Gastrocnemius medialis (tissue), 4 donors: ENCODE measurements at regions not wholly inside any gene's neighbourhood (a gene's known extent, or its start where the extent isn't known, plus 50 kb on each side); places are given as distances from the start of the nearest gene placed in this dataset.
A peak's percentile ranks its signal among the peaks of the same experiment; 100 is the strongest.

Source experiments
- ATAC-seq, 2 donors: fragments of 150-250 bp; one replicate each; pipeline ENCODE4 v1.9.1; 2016
- DNase-seq, 2 donors: peaks; one replicate each; pipeline ENCODE4 v3.0.0-alpha.2; 2019
- H3K27ac ChIP-seq, 4 donors: fragments of 200-600 bp; sonication (generic); 1 replicate in 1 of 4; 2 replicates in 3 of 4; pipeline ENCODE4 v1.5.1; 2016 to 2018; ENCODE audit warnings: mild to moderate bottlenecking in 2 of 4, moderate library complexity in 1 of 4
- H3K27me3 ChIP-seq, 3 donors: fragments of 200-600 bp; sonication (generic) in 2 of 3; 1 replicate in 1 of 3; 2 replicates in 2 of 3; pipeline versions ENCODE4 v1.5.1 to v1.6.0; 2016 to 2019; ENCODE audit warnings: mild to moderate bottlenecking in 1 of 3, moderate library complexity in 1 of 3
- H3K36me3 ChIP-seq, 2 donors: fragments of 200-600 bp; sonication (generic) in 1 of 2; one replicate each; pipeline ENCODE4 v1.5.1; 2017 to 2018
- H3K4me1 ChIP-seq, 2 donors: fragments of 200-600 bp; sonication (generic) in 1 of 2; one replicate each; pipeline ENCODE4 v1.5.1; 2016 to 2017; ENCODE audit warnings: mild to moderate bottlenecking in 2 of 2
- H3K4me3 ChIP-seq, 4 donors: fragments of 200-600 bp; sonication (generic) in 3 of 4; 1 replicate in 1 of 4; 2 replicates in 3 of 4; pipeline ENCODE4 v1.5.1; 2016 to 2019; ENCODE audit warnings: mild to moderate bottlenecking in 2 of 4
- H3K9me3 ChIP-seq, 3 donors: fragments of 200-600 bp; sonication (generic) in 2 of 3; 1 replicate in 1 of 3; 2 replicates in 2 of 3; pipeline ENCODE4 v1.5.1; 2016 to 2019
- CTCF ChIP-seq, 5 experiments: fragments of 450-650 bp in 3 of 5; fragments of 200-600 bp in 2 of 5; sonication (generic) in 2 of 5; IDR thresholded peaks in 4 of 5; conservative IDR thresholded peaks in 1 of 5; 1 replicate in 4 of 5; 2 replicates in 1 of 5; pipeline ENCODE4 v1.5.1; 2016 to 2019; ENCODE audit warnings: antibody characterized with exemption in 5 of 5, mild to moderate bottlenecking in 3 of 5, moderate library complexity in 3 of 5
- POLR2A ChIP-seq, 2 donors: fragments of 450-650 bp; IDR thresholded peaks; one replicate each; pipeline ENCODE4 v1.6.1; 2017; ENCODE audit warnings: antibody characterized with exemption in 2 of 2, mild to moderate bottlenecking in 2 of 2, moderate library complexity in 2 of 2
- in situ Hi-C, 4 donors: fragments of 200-750 bp; cut with MboI; loops; one replicate each; pipeline versions ENCODE4 v1.15.0 to v1.8.0; 2017; ENCODE audit warnings: low sequenced_read_pairs in 4 of 4
- intact Hi-C: fragments of 100-400 bp; cut with DNase I; formaldehyde crosslinking; loops from one replicate; pipeline ENCODE4 v1.15.1; 2023; ENCODE audit warnings: low total_unique reads

- no peak for ATAC-seq
- in situ Hi-C loops, result no loop called here
- TF ChIP-seq POLR2A (IDR thresholded peaks at IDR 0.05) (no peak), CTCF (IDR thresholded peaks at IDR 0.05 in 4 of 5, conservative IDR thresholded peaks at IDR 0.05 in 1 of 5) (no peak)
- Histone ChIP-seq H3K9me3 (no peaks in the 10 kb centered on the region), H3K4me1 (no peaks in the 10 kb centered on the region), H3K4me3 (no peak overlapping the region), H3K27ac (no peak overlapping the region), H3K27me3 (no peaks in the 10 kb centered on the region), H3K36me3 (no peaks in the 10 kb centered on the region)
- intact Hi-C loops, result no loop called here
- DNase-seq, result no peak
Measured at GRCh38 chr2:64721320-64721623, 67.6 kb upstream of the SERTAD2 start.

GRCh38 chr2:64722291-64723044 lies 68.8 kb upstream of the SERTAD2 start:
- no peaks in the 10 kb centered on the region for H3K9me3 ChIP-seq
- no peak overlapping the region for H3K27ac ChIP-seq
- in situ Hi-C loops (no loop called here), intact Hi-C loops (no loop called here)
- H3K36me3 ChIP-seq, result no peaks in the 10 kb centered on the region
- ATAC-seq (no peak), DNase-seq (no peak)
- no peaks in the 10 kb centered on the region for H3K27me3 ChIP-seq
- TF ChIP-seq CTCF (IDR thresholded peaks at IDR 0.05 in 4 of 5, conservative IDR thresholded peaks at IDR 0.05 in 1 of 5) (no peak), POLR2A (IDR thresholded peaks at IDR 0.05) (no peak)
- peaks cover 0 to 4% of the 10 kb centered on the region in 2 donors for H3K4me1 ChIP-seq
- no peak overlapping the region for H3K4me3 ChIP-seq

- Histone ChIP-seq H3K4me3 (no peak overlapping the region), H3K27ac (peak overlapping the region in 3 of 4 donors; percentile 14 to 56 (median 38)), H3K4me1 (peaks cover 11 to 17% of the 10 kb centered on the region in 2 donors), H3K27me3 (no peaks in the 10 kb centered on the region), H3K36me3 (no peaks in the 10 kb centered on the region), H3K9me3 (no peaks in the 10 kb centered on the region)
- no peak for DNase-seq
- no peak for ATAC-seq
- in situ Hi-C loops, result no loop called here
- intact Hi-C loops, result no loop called here
- TF ChIP-seq CTCF (IDR thresholded peaks at IDR 0.05 in 4 of 5, conservative IDR thresholded peaks at IDR 0.05 in 1 of 5), result no peak
- TF ChIP-seq POLR2A (IDR thresholded peaks at IDR 0.05), result no peak
Measured at GRCh38 chr2:64727013-64727767, 73.5 kb upstream of the SERTAD2 start.

GRCh38 chr2:64727843-64728463 lies 74.2 kb upstream of the SERTAD2 start:
- H3K4me1 ChIP-seq, result peaks cover 11 to 17% of the 10 kb centered on the region in 2 donors
- intact Hi-C loops (no loop called here), in situ Hi-C loops (no loop called here)
- ATAC-seq, result no peak
- H3K27me3 ChIP-seq, result no peaks in the 10 kb centered on the region
- no peak overlapping the region for H3K4me3 ChIP-seq
- H3K9me3 ChIP-seq, result no peaks in the 10 kb centered on the region
- no peak for DNase-seq
- TF ChIP-seq CTCF (IDR thresholded peaks at IDR 0.05 in 4 of 5, conservative IDR thresholded peaks at IDR 0.05 in 1 of 5) (no peak), POLR2A (IDR thresholded peaks at IDR 0.05) (no peak)
- H3K36me3 ChIP-seq, result no peaks in the 10 kb centered on the region
- H3K27ac ChIP-seq, result no peak overlapping the region
